ENCODE measurements at regions not wholly inside any gene's neighbourhood (a gene's known extent, or its start where the extent isn't known, plus 50 kb on each side); places are given as distances from the start of the nearest gene placed in this dataset.

- H3K4me1 ChIP-seq (ENCODE audit: insufficient read depth, low read length, severe bottlenecking): peaks cover 9% of the 10 kb centered on the region
- no peak overlapping the region for H3K4me2 ChIP-seq (ENCODE audit: low read length)
- H3K9me2 ChIP-seq (ENCODE audit: low read depth, low read length): no peaks in the 10 kb centered on the region
- no peaks in the 10 kb centered on the region for H3F3A ChIP-seq (ENCODE audit: insufficient read depth, low read length)
- no peaks in the 10 kb centered on the region for H3K9me3 ChIP-seq (ENCODE audit: low read length)
- no peaks in the 10 kb centered on the region for H3K79me2 ChIP-seq (ENCODE audit: insufficient read depth, low read length)
- no peaks in the 10 kb centered on the region for H3K27me3 ChIP-seq (ENCODE audit: insufficient read depth, low read length)
- no peak overlapping the region for H3K27ac ChIP-seq (ENCODE audit: low read depth, low read length, poor library complexity, severe bottlenecking)
- TF ChIP-seq EZH2 (IDR thresholded peaks at IDR 0.05; ENCODE audit: borderline replicate concordance, low read length) (no peak), CTCF (IDR thresholded peaks at IDR 0.05; ENCODE audit: low read length) (no peak)
- no peak overlapping the region for H3K4me3 ChIP-seq (ENCODE audit: low read depth, low read length, poor library complexity, severe bottlenecking)
- no peak overlapping the region for H3K9ac ChIP-seq (ENCODE audit: low read length)
- H4K20me1 ChIP-seq (ENCODE audit: insufficient read depth, low read length): no peaks in the 10 kb centered on the region
- no peak overlapping the region for H2AFZ ChIP-seq (ENCODE audit: low read length)
- no peaks in the 10 kb centered on the region for H3K36me3 ChIP-seq (ENCODE audit: insufficient read depth, low read length)
Observed at GRCh38 chr9:105126226-105126625, 118.2 kb upstream of the SLC44A1 start.

- Histone ChIP-seq H3K4me1 (ENCODE audit: insufficient read depth, low read length, severe bottlenecking) (peaks cover 9% of the 10 kb centered on the region), H3K9me3 (ENCODE audit: low read length) (no peaks in the 10 kb centered on the region), H3K79me2 (ENCODE audit: insufficient read depth, low read length) (no peaks in the 10 kb centered on the region), H3K9me2 (ENCODE audit: low read depth, low read length) (no peaks in the 10 kb centered on the region), H3K36me3 (ENCODE audit: insufficient read depth, low read length) (no peaks in the 10 kb centered on the region), H4K20me1 (ENCODE audit: insufficient read depth, low read length) (no peaks in the 10 kb centered on the region), H3K27ac (ENCODE audit: low read depth, low read length, poor library complexity, severe bottlenecking) (no peak overlapping the region), H3K4me2 (ENCODE audit: low read length) (no peak overlapping the region), H3K9ac (ENCODE audit: low read length) (no peak overlapping the region), H3K4me3 (ENCODE audit: low read depth, low read length, poor library complexity, severe bottlenecking) (no peak overlapping the region), H2AFZ (ENCODE audit: low read length) (no peak overlapping the region), H3F3A (ENCODE audit: insufficient read depth, low read length) (no peaks in the 10 kb centered on the region), H3K27me3 (ENCODE audit: insufficient read depth, low read length) (no peaks in the 10 kb centered on the region)
- no peak for TF ChIP-seq CTCF (IDR thresholded peaks at IDR 0.05; ENCODE audit: low read length)
- TF ChIP-seq EZH2 (IDR thresholded peaks at IDR 0.05; ENCODE audit: borderline replicate concordance, low read length): no peak
Observed at GRCh38 chr9:105127863-105128220, 116.6 kb upstream of the SLC44A1 start.

- no peaks in the 10 kb centered on the region for H3K9me2 ChIP-seq (ENCODE audit: low read depth, low read length)
- H3K4me2 ChIP-seq (ENCODE audit: low read length): no peak overlapping the region
- no peaks in the 10 kb centered on the region for H3K9me3 ChIP-seq (ENCODE audit: low read length)
- H2AFZ ChIP-seq (ENCODE audit: low read length): no peak overlapping the region
- no peak overlapping the region for H3K27ac ChIP-seq (ENCODE audit: low read depth, low read length, poor library complexity, severe bottlenecking)
- no peaks in the 10 kb centered on the region for H3F3A ChIP-seq (ENCODE audit: insufficient read depth, low read length)
- TF ChIP-seq CTCF (IDR thresholded peaks at IDR 0.05; ENCODE audit: low read length) (no peak), EZH2 (IDR thresholded peaks at IDR 0.05; ENCODE audit: borderline replicate concordance, low read length) (no peak)
- no peaks in the 10 kb centered on the region for H3K27me3 ChIP-seq (ENCODE audit: insufficient read depth, low read length)
- H4K20me1 ChIP-seq (ENCODE audit: insufficient read depth, low read length): no peaks in the 10 kb centered on the region
- H3K79me2 ChIP-seq (ENCODE audit: insufficient read depth, low read length): no peaks in the 10 kb centered on the region
- peaks cover 9% of the 10 kb centered on the region for H3K4me1 ChIP-seq (ENCODE audit: insufficient read depth, low read length, severe bottlenecking)
- H3K9ac ChIP-seq (ENCODE audit: low read length): no peak overlapping the region
- H3K4me3 ChIP-seq (ENCODE audit: low read depth, low read length, poor library complexity, severe bottlenecking): no peak overlapping the region
- H3K36me3 ChIP-seq (ENCODE audit: insufficient read depth, low read length): no peaks in the 10 kb centered on the region
Observed at GRCh38 chr9:105128908-105129600, 115.4 kb upstream of the SLC44A1 start.
